IPS-18c (cell line): ENCODE measurements at regions not wholly inside any gene's neighbourhood (a gene's known extent, or its start where the extent isn't known, plus 50 kb on each side); places are given as distances from the start of the nearest gene placed in this dataset.

Experiments used
- H3K4me3 ChIP-seq: 2 replicates; pipeline ENCODE4 v1.7.0; 2013; ENCODE audit warnings: low read depth, mild to moderate bottlenecking, low read length, moderate library complexity; ENCODE audit not compliant: insufficient read depth
- H3K9me3 ChIP-seq: one replicate; pipeline ENCODE4 v1.6.1; 2013; ENCODE audit warnings: mild to moderate bottlenecking, low read length, moderate library complexity; ENCODE audit not compliant: control insufficient read depth, insufficient read depth

DNA sequence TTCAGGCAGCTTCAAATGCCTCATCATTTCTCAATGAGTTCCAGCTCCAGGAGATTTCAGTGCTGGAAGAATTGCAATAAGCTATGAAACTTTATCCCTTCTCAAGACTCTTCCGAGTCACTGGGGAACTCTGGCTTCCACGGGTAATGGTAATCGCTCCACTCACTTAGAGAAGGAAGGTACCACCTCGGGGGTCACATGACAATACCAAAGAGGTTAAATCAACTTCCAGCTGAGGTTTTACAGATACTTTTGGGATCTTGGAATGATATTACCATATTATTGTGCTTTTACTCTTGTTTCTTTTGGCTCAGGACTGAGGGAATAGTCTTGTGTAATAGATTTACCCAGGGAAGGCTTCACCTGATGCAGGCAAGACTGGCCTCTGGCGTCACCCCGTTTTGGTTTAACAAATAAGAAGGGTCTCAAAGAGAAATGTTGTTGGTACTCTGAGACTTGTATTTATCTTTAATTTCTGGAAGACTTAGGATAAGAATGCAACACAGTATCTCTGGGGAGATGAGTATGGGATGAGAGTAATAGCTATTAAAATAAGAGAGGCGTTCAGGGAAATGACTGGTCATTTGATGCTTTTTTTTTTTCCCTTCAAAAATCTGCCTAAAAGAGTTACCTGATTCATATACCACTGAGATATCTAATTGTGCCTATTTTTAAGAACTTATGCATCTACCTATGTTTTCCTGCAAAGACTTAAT lies 316.9 kb upstream of the ZEB2 start:
- H3K9me3 ChIP-seq = no peaks in the 10 kb centered on the region
- H3K4me3 ChIP-seq = no peak overlapping the region

- no peaks in the 10 kb centered on the region for H3K9me3 ChIP-seq
- no peak overlapping the region for H3K4me3 ChIP-seq
Measured at GRCh38 chr2:144835634-144836350, 315.9 kb upstream of the ZEB2 start.

DNA sequence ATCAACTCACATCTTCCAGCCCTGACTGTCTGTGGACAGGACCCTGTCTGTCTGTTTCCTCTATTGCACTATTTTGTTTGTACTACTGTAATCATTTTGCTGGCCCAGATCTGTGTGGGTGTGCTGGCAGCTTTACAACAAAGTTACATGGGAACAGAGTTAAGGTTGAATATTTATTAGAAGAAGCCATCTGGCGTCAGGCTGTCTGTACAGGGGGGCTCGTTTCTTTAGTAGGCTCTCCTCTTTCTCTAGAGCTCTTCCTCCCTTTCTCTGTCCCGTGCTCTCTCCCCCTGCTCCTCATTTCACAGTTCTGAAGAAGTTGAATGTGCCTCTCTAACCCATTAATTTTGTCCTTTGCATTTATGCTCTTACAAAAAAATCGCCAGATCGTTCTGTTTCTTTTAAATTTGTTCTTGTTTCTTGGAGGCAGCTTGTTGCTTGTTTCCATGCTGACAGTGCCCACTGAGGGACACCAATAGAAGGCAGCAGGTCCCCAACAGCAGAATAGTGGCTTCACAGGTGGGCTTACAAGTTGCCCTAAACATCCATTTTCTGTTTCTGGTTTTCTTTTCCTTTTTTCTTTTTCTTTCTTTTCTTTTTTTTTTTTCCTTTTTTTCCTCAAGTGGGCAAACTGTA lies 315.2 kb upstream of the ZEB2 start:
- H3K4me3 ChIP-seq = no peak overlapping the region

DNA sequence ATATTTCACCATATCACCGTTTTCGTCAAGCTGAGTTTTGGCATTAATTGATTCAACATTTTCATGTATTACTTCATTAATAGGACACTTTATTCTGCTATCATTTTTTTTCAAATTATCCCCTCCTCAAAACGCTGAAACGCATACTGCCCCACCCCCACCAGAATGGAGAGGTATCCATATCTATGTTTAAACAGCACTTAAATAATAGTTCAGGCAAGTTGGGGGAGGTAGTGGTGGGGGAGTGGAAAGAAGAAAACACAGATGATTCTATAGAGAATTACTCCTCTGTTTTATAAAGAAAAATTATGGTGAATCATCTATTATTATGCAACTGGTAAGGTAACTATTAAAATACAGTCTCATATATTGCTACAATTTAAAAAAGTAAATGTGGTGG lies 314.4 kb upstream of the ZEB2 start:
- Histone ChIP-seq H3K9me3 (no peaks in the 10 kb centered on the region), H3K4me3 (no peak overlapping the region)

More for the DNA sequence above, 315.2 kb upstream of the ZEB2 start:
- H3K9me3 ChIP-seq = no peaks in the 10 kb centered on the region

DNA sequence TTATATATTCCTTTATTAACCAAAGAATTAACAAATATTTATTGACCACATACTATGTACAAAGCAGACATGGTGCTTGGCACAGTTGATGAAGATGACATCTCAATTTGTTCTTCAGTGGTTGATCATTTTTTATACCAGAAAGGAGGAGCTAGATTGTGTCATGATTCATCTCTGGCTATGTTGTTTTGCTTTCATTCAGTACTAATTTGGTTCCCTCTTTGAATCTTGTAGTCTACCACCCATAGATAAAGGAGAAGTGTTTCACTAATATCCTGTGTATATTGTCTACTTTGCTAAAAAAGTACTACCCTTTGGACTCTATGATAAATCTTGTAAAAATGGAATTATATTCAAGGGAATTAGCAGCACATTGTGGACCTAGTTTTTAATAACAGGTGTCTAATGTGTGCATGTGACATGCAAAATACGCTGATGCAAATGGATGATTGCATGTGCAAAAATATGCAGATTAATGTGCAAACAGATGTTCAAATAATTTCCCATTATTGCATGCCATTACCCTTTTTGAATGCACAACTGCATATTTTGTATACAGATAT lies 313.2 kb upstream of the ZEB2 start:
- Histone ChIP-seq H3K9me3 (no peaks in the 10 kb centered on the region), H3K4me3 (no peak overlapping the region)

DNA sequence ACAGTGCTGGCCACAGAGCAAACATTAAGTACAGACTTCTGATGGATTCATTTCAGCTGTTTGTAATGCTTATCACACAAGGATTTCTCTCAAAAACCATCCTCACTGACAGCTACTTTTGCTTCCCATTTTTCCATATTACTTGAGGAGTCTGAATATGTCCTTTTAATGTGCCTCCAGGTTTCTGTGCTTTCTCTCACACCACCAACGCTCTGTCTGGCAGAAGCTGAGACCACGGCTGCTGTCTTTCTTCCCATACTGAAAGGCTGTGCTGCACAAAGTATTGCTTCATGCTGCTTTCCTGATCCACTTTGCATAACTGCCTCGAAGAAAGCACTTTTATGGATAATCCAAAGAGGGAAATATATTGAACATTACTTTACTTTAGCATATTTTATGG lies 312.1 kb upstream of the ZEB2 start:
- H3K4me3 ChIP-seq = no peak overlapping the region
- H3K9me3 ChIP-seq = no peaks in the 10 kb centered on the region

DNA sequence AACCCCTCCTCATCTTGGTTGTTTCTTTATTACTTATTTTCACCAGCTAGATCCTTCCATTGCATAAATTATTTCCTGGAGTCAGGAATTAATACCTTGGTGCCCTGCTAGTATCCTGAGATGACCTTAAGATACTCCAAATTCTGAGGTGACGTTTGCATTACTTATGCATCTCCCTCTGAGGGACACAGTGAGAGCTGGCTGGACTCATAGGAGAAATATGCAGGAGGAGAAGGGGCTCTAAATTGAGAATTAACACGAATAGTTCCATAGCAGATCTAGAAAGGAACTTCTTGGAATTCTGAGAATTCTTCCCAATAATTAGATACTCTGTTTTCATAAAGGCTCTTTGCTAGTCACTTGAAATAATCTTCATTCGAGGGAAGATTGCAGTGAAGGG lies 310.6 kb upstream of the ZEB2 start:
- Histone ChIP-seq H3K4me3 (no peak overlapping the region), H3K9me3 (no peaks in the 10 kb centered on the region)

DNA sequence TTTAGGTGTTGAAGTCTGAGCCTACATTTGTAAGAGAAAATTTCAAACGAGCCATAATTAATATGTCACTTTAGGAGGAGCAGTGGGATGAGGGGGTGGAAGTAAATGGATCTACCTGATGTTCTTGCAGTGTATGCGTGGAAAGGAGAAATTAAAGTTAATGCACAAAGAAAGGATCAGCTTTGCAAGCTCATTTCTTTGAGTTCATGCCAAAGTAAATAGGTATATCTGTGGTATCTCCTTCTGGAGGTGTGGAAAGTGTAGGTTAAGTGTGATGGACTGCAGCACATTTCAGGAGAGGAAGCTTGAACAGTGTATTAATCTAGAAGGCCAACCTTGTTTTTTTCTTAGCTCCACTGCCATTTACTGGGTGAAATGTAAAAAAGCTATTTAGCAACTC lies 307.5 kb upstream of the ZEB2 start:
- no peak overlapping the region for H3K4me3 ChIP-seq
- no peaks in the 10 kb centered on the region for H3K9me3 ChIP-seq

DNA sequence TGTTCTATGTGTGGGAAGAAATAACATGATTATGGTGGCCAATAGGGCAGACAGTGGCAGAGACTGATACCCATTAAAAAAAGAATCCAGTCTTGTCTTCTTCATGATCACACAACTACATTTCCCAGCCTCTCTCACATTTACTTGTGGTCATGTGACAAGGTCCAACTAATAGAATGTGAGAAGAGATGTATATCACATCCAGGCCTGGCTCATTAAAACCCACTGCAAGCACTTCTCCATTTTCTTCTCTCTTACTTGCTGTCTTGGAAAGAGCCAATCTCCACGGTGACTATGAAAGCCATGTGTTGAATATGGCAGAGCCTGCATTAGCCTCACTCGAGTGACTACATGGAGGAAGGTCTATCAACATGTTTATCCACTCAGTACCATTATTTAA lies 306.2 kb upstream of the ZEB2 start:
- H3K4me3 ChIP-seq = no peak overlapping the region
- no peaks in the 10 kb centered on the region for H3K9me3 ChIP-seq

GRCh38 chr2:144825331-144826020 lies 305.6 kb upstream of the ZEB2 start:
- Histone ChIP-seq H3K9me3 (no peaks in the 10 kb centered on the region), H3K4me3 (no peak overlapping the region)

GRCh38 chr2:144824306-144825080 lies 304.6 kb upstream of the ZEB2 start:
- Histone ChIP-seq H3K4me3 (no peak overlapping the region), H3K9me3 (no peaks in the 10 kb centered on the region)

GRCh38 chr2:144822966-144823365 lies 303.0 kb upstream of the ZEB2 start:
- Histone ChIP-seq H3K4me3 (no peak overlapping the region), H3K9me3 (no peaks in the 10 kb centered on the region)

DNA sequence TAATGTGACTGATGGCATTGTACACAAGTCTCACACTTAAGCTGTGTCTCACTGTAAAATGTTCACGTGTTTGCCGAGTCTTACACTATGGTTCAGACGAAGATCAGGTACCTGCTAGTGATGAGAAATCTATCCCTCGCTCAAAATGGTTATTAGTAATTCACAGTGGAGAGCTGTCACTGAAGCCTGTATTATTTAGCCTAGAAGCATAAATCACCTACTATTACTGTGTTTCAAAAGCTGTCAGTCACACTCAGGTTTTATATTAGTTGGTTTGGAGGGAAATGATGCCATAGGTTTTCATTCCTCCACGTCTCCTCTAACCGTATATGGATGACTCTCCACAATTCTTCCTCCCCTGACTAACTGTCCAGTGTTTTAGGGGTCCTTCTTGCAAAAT lies 292.4 kb upstream of the ZEB2 start:
- H3K4me3 ChIP-seq = no peak overlapping the region
- no peaks in the 10 kb centered on the region for H3K9me3 ChIP-seq

GRCh38 chr2:144801766-144802165 lies 281.8 kb upstream of the ZEB2 start:
- Histone ChIP-seq H3K9me3 (no peaks in the 10 kb centered on the region), H3K4me3 (no peak overlapping the region)

GRCh38 chr2:144801325-144801724 lies 281.4 kb upstream of the ZEB2 start:
- Histone ChIP-seq H3K4me3 (no peak overlapping the region), H3K9me3 (no peaks in the 10 kb centered on the region)

- H3K9me3 ChIP-seq = no peaks in the 10 kb centered on the region
- no peak overlapping the region for H3K4me3 ChIP-seq
Measured at GRCh38 chr2:144798989-144799388, 279.1 kb upstream of the ZEB2 start.

DNA sequence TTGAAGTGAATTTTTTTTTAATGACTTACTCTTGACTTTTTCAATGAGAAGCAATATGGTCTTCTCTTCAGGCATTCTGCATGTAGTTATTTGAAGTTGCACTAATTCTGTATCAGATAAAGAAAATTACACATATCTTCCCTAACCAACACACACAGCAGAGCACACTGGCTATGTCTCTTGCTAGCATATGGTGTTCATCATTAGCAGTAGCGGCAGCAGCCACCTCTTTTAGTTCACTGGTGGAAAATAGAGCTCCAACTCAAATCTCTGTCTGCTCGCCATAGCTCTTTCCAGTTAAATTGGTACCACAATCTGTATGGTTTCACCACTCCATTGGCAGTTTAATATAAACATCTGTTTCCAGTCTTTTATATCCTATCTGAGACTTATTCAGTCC lies 278.1 kb upstream of the ZEB2 start:
- no peak overlapping the region for H3K4me3 ChIP-seq
- no peaks in the 10 kb centered on the region for H3K9me3 ChIP-seq
